ENCODE measurements at regions not wholly inside any gene's neighbourhood (a gene's known extent, or its start where the extent isn't known, plus 50 kb on each side); places are given as distances from the start of the nearest gene placed in this dataset.

GRCh38 chrX:35340465-35340864 is 397.9 kb downstream of the FAM47B start:
- TF ChIP-seq, protein P1, sequence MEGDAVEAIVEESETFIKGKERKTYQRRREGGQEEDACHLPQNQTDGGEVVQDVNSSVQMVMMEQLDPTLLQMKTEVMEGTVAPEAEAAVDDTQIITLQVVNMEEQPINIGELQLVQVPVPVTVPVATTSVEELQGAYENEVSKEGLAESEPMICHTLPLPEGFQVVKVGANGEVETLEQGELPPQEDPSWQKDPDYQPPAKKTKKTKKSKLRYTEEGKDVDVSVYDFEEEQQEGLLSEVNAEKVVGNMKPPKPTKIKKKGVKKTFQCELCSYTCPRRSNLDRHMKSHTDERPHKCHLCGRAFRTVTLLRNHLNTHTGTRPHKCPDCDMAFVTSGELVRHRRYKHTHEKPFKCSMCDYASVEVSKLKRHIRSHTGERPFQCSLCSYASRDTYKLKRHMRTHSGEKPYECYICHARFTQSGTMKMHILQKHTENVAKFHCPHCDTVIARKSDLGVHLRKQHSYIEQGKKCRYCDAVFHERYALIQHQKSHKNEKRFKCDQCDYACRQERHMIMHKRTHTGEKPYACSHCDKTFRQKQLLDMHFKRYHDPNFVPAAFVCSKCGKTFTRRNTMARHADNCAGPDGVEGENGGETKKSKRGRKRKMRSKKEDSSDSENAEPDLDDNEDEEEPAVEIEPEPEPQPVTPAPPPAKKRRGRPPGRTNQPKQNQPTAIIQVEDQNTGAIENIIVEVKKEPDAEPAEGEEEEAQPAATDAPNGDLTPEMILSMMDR (IDR thresholded peaks at IDR 0.05), result no peak
- H3K36me3 ChIP-seq, result no peaks in the 10 kb centered on the region
- DNase-seq (ENCODE audit: low spot score), result no peak
- H3K27me3 ChIP-seq, result no peaks in the 10 kb centered on the region
- no peak overlapping the region for H3K4me3 ChIP-seq
- no peak overlapping the region for H3K27ac ChIP-seq
- H3K4me1 ChIP-seq, result no peaks in the 10 kb centered on the region
- no peaks in the 10 kb centered on the region for H3K9me3 ChIP-seq

DNA sequence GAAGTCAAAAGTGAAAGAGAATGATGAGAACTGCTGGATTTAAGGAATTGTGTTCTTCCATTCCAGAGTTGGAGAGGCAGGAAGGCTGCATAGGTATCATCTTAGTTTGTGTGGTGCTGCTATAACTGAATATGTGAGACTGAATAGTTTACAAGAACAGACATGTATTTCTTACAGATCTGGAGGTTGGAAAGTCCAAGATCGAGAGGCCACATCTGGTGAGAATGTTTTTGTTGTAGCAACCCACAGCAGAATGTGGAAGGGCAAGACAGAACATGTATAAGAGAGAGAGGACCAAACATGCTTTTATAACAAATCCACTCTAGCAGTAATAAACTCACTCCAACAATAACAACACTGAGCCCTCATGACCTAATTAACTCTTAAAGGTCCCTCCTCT is 408.6 kb downstream of the FAM47B start:
- Histone ChIP-seq H3K4me3 (no peak overlapping the region), H3K27me3 (no peaks in the 10 kb centered on the region), H3K36me3 (no peaks in the 10 kb centered on the region), H3K4me1 (no peaks in the 10 kb centered on the region), H3K27ac (no peak overlapping the region), H3K9me3 (peaks cover 0 to 10% of the 10 kb centered on the region in 2 donors)
- DNase-seq (ENCODE audit: low spot score), result no peak
- TF ChIP-seq, protein P1 (IDR thresholded peaks at IDR 0.05), result no peak

DNA sequence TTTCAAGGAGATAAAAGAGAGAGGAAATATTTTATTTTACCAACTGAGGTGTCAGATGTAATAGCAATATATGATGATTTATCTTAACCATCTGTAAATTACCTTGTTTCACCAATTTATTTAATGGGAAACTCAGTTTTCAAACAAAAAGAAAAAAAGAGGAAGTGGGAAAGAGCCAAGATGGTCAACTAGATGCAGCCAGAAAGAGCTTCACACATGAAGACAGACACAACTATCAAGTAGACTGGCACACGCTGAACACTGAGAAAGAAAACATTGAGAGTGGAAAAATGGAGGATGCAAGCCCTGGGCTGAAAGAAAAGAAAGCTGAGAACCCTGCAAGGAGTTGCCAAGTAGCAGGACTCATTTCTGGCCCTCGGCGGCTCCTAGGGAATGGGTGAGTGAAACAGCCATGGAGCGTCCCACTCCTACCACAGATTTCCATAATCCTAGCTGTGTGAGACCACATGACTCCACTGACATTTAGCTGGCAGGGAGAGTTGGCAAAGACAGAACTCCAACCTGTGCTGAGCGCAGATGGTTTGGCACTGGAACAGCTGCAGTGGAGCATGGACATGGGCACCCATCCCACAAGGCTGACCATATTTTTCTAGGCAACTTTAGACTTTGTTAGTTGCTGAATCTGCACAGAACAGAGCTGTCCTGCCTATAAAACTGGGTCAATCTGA is 409.3 kb downstream of the FAM47B start:
- Histone ChIP-seq H3K9me3 (peaks cover 0 to 17% of the 10 kb centered on the region in 2 donors), H3K4me1 (no peaks in the 10 kb centered on the region), H3K27ac (no peak overlapping the region), H3K27me3 (no peaks in the 10 kb centered on the region), H3K36me3 (no peaks in the 10 kb centered on the region), H3K4me3 (no peak overlapping the region)
- no peak for DNase-seq (ENCODE audit: low spot score)
- TF ChIP-seq, protein P1 (IDR thresholded peaks at IDR 0.05), result no peak

- peaks cover 0 to 21% of the 10 kb centered on the region in 2 donors for H3K9me3 ChIP-seq
- H3K36me3 ChIP-seq, result no peaks in the 10 kb centered on the region
- no peak for DNase-seq (ENCODE audit: low spot score)
- no peak overlapping the region for H3K4me3 ChIP-seq
- H3K27me3 ChIP-seq, result no peaks in the 10 kb centered on the region
- no peak overlapping the region for H3K27ac ChIP-seq
- no peaks in the 10 kb centered on the region for H3K4me1 ChIP-seq
- TF ChIP-seq, protein P1 (IDR thresholded peaks at IDR 0.05), result no peak
Observed at GRCh38 chrX:35357656-35358055, 415.1 kb downstream of the FAM47B start.

GRCh38 chrX:35362866-35363265 is 420.3 kb downstream of the FAM47B start:
- no peaks in the 10 kb centered on the region for H3K36me3 ChIP-seq
- no peak overlapping the region for H3K4me3 ChIP-seq
- no peak for DNase-seq (ENCODE audit: low spot score)
- no peaks in the 10 kb centered on the region for H3K27me3 ChIP-seq
- H3K9me3 ChIP-seq, result no peaks in the 10 kb centered on the region
- TF ChIP-seq, protein P1 (IDR thresholded peaks at IDR 0.05), result no peak
- H3K27ac ChIP-seq, result no peak overlapping the region
- no peaks in the 10 kb centered on the region for H3K4me1 ChIP-seq

- no peak for DNase-seq (ENCODE audit: low spot score)
- no peaks in the 10 kb centered on the region for H3K4me1 ChIP-seq
- no peak overlapping the region for H3K27ac ChIP-seq
- H3K27me3 ChIP-seq, result no peaks in the 10 kb centered on the region
- no peak overlapping the region for H3K4me3 ChIP-seq
- no peaks in the 10 kb centered on the region for H3K9me3 ChIP-seq
- no peaks in the 10 kb centered on the region for H3K36me3 ChIP-seq
- TF ChIP-seq, protein P1 (IDR thresholded peaks at IDR 0.05), result no peak
Observed at GRCh38 chrX:35374116-35374515, 424.0 kb upstream of the MAGEB16 start.

Data from right atrium auricular region (tissue), 2 donors.